ENCODE measurements at regions not wholly inside any gene's neighbourhood (a gene's known extent, or its start where the extent isn't known, plus 50 kb on each side); places are given as distances from the start of the nearest gene placed in this dataset.

GRCh38 chr6:44561060-44561623 lies 173.6 kb downstream of the CDC5L start:
- no peak for DNase-seq

DNA sequence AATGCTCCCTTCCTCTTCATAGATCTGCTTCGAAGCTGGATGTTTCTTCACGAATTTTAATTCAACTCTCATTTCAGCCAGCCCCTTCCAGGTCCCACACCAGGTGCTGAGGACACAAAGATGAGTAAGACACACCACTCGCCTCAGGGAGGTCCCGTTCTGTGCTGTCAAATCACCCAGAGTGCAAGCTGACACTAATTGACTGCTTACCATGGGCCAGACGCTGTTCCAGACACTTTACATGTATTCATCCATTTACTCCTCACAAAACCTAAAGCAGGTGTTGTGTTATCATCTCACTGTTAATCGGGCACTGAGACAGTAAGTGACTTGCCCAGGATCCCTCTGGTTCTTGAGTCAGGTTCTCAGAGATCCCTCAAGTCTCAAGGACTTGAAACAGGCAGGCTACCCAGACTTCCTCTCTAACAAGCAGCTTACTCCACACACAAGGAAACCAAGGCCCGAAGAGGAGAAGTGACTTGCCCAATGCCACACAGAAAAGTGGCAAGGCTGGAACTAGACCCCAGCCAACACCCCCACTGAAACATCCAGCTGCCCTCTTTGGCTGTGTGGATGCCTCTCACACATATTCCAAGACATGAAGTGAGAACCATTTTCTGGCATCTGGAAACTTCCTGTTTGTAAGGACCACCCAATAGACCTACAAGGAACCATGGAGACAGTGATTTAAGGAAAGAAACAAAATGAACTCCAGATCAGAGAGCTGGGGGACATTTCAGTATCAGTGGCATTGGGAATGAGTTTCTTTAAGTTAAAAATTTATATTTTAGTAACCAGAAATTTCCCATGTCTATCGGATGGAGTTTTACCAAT lies 174.5 kb downstream of the CDC5L start:
- no peak for DNase-seq

DNA sequence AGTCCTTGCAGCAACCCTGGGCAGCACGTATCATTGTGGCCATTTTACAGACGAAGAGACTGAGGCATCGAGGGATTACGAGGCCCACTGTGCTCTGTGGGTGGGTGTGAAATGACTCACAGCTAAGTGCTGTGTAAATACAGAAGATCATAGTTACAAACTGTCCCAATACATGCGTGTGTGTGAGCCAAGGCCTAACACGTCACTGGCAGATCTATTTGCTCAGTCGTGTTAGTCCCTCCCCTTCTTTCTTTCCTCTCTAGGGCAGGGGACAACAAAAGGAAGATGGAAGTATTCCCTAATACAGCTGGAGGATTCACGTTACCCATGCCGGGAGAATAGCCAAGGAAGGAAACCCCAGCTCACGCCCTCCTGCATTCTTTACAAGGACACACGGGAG lies 175.9 kb downstream of the CDC5L start:
- DNase-seq: no peak

DNA sequence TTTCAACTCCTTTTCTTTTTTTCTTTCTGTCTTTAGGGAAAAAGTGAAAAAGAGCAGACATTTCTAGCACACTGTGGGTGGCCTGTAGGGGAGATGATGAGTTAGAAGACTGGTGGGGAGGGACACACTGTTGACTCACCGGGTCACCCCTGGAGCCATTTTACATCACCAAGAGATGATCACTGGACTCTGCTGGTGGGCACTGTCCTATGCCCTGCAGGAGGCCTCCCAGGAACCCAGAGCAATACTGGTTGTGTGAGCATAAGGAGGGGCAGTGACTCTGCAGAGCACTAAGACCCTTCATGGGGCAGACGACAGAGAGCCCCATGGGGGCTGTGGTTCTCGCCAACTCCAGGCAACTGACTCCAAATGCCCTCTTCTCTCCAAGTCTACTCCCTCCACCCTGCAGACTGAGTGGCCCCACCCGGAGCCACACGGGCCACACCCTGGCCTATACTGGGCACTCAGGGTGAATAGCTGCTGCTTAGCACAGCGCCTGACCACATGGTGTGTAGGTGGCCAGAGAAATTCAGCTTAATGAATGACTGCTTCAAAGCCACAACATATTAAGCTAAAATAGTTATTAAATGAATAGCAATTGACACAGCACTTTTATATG lies 177.5 kb downstream of the CDC5L start:
- DNase-seq: no peak

DNA sequence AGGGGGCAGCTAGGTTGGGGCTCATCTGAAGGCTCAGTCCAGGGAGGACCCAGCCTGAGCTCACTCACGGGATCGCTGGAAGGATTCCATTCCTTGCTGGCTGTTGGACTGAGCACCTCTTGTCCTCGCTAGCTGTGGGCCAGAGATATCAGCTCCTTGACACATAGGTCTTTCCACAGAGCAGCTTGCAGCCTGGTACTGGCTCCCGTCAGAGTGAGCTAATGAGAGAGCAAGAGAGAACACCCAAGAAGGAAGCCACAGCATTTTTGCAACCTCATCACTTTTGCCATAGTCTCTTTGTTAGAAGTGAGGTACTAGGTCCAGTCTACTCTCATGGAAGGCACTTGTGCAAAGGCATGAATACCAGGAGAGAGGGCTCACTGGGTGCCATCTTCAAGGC lies 179.9 kb downstream of the CDC5L start:
- no peak for DNase-seq

DNA sequence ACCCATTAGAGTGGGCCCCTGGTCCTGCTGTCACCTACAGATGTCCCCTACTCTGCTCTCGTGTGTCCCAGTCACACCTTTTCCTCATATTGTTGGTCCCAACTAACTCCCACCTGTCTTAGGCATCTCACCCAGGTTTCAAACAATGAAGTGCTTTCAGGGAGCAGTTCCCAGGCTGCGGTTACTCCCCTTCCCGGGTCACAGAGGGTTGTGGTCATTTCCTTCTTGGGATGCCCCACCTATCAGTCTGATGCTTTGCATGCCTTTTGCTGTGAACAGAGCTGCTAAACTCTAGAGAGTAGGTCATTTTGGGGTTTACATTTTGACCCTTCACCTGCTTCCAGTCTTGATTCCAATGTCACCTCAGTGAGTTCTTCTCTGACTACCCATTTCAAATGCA lies 181.6 kb downstream of the CDC5L start:
- DNase-seq: no peak

GRCh38 chr6:44569931-44570385 lies 182.5 kb downstream of the CDC5L start:
- no peak for DNase-seq

- no peak for DNase-seq
These were observed 184.0 kb downstream of the CDC5L start for GRCh38 chr6:44571510-44571909.

- no peak for DNase-seq
These were observed 184.8 kb downstream of the CDC5L start for GRCh38 chr6:44572346-44572745.

DNA sequence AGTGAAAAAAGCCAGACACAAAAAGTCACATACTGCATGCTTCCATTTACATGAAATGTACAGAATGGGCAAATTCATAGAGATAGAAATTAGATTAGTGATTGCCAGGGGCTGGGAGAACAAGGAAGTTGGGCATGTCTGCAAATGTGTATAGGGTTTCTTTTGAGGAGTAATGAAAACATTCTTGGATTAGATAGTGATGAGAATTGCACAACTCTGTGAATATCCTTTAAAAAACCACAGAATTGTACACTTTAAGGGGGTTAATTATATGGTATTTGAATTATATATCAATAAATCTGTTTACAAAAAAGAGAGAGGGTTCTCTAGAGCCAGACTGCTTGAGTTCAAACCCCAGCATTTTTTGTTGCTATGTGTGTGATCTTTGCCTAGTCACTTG lies 188.1 kb downstream of the CDC5L start:
- DNase-seq: no peak

DNA sequence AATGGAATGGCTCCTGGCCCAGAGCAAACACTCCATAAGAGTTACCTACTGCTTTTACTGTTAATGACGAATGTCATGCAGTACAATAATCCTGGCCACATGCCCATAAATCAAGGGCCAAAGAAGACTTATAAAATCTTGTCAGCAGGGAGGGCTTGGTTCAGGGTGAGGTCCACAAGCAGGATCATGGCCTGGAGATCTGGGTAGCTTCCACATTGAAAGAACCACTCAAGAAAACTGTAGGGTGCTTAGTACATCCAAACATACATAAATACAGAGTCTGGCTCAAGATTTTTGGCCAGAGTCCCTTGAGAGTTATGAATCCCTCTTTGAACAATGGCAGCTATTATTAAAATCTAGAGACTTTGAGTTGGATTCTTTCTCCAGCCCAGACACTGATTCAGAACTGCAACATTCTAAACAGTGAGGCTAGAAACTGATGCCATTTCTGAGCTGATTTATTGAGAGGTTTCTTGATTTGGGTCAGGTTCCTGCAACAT lies 188.7 kb downstream of the CDC5L start:
- DNase-seq: no peak

- DNase-seq: no peak
These were observed 193.4 kb downstream of the CDC5L start for GRCh38 chr6:44580901-44581300.

GRCh38 chr6:44582930-44583329 lies 195.4 kb downstream of the CDC5L start:
- DNase-seq: no peak

GRCh38 chr6:44590471-44590870 lies 203.0 kb downstream of the CDC5L start:
- DNase-seq: no peak

GRCh38 chr6:44593539-44593944 lies 206.0 kb downstream of the CDC5L start:
- peak; percentile 33 for DNase-seq

- no peak for DNase-seq
These were observed 207.0 kb downstream of the CDC5L start for GRCh38 chr6:44594481-44594880.

GRCh38 chr6:44598679-44599078 lies 211.2 kb downstream of the CDC5L start:
- DNase-seq: no peak

DNA sequence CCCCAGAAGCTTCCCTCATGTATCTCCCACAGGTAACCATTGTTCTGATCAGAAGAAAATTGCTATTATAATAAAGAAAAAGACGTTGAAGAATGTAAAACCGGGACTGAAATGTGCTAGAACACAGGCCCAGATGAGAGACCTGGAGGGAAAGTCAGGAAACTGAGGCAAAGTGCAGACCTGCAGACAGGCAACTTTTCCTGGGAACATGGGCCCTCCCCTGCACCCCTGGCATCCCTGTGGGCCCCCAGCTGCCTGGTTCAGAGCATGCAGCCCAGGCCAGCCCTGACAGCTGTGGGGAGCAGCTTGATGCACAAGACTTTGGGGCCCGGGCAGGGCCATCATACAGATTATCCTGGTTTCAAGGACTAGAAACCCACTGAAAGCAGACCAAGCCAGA lies 212.2 kb downstream of the CDC5L start:
- no peak for DNase-seq

DNA sequence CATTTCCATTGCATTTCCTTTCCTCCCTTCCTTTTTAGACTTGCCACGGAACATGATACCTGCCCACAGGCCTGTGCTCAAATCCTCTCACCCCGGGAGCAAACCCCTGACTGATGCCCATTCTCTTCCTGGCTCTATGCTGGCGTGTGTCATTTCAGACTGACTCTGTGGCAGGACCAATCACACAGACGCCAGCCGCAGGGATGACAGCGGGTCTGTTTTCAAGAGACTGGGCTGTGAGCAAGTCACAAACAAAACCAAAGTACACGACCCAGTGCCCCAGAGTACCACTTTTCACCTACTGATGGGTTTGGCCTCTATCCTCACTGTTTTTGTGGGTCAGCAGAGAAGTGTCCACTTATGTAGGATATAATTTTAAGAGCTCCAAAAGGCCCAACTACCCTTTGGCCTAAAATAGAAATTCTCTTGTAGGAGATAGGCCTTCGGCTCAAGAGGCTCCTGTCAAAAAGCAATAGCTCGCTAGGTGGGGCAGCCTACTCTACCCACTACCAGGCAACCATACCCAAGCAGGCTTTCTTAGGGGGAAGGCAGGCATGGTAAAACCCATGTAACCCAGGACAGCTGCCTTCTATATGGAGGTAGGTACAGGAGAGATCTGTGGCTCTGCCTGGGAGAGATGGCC lies 215.7 kb downstream of the CDC5L start:
- no peak for DNase-seq

GRCh38 chr6:44606504-44606903 lies 219.0 kb downstream of the CDC5L start:
- DNase-seq: no peak

- no peak for DNase-seq
These were observed 219.5 kb downstream of the CDC5L start for GRCh38 chr6:44606976-44607375.

DNA sequence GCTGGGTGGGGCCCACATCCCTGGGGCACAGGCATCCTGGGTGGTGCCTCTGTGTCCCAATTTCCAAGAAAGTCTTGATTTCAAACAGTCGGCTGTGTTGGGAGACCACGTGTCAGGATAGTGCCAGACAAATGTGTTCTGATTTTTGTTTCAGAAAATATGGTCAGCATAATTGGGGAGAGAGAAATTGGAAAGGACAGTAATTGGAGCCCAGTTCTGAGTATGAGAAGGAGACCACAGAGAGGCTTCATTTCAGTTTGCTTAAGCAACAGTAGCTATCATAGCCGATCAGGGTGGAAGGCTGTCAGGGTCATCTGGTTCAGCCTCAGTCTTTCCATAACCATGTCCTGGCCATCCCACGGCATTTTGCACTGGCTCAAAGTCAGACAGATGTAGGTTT lies 220.7 kb downstream of the CDC5L start:
- no peak for DNase-seq

DNA sequence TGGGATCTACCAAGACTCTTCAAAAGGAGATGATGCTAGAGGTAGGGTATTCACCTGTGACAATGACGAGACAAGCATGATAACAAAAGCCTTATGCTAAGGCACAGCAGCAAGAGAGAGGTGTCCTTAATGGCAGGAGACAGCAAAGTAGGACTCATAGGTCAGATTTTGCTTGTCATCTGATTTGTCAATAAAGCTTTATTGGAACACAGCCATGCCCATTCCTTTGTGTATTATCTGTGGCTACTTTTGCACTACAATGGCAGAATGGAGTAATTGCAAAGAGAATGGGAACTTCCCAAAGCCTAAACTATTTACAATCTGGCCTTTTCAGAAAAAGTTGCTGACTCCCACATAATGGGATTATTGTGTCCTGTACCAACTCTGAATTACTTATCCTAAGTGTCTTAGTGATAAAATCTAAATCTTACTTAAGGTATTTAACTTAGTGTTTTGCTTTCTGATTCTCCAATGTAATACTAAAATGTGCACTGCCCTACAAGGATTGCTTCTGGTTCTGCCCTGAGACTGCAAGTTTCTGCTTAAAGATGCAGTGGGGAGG lies 221.6 kb downstream of the CDC5L start:
- DNase-seq: no peak

Measured in NCI-H2171 (cell line).